H9 (cell line): ENCODE measurements at regions not wholly inside any gene's neighbourhood (a gene's known extent, or its start where the extent isn't known, plus 50 kb on each side); places are given as distances from the start of the nearest gene placed in this dataset.

Experiments used
- DNase-seq: peaks from one replicate; pipeline ENCODE4 v3.0.0-alpha.2; 2017
- H2AFZ ChIP-seq: one replicate; pipeline ENCODE4 v1.6.1; 2013; ENCODE audit warnings: mild to moderate bottlenecking, low read length, control low read depth, moderate library complexity
- H2AK5ac ChIP-seq: 2 replicates; pipeline ENCODE4 v1.6.1; 2013; ENCODE audit warnings: low read length, control low read depth, mixed read lengths; ENCODE audit not compliant: insufficient read length
- H2BK120ac ChIP-seq: one replicate; pipeline ENCODE4 v1.6.1; 2013; ENCODE audit warnings: low read depth, mild to moderate bottlenecking, low read length, control low read depth, inconsistent platforms; ENCODE audit not compliant: poor library complexity, severe bottlenecking
- H2BK12ac ChIP-seq: 2 replicates; pipeline ENCODE4 v1.6.1; 2013; ENCODE audit warnings: low read length, control low read depth, mixed read lengths, low read depth; ENCODE audit not compliant: insufficient read length
- H2BK15ac ChIP-seq: 2 replicates; pipeline ENCODE4 v1.6.1; 2013; ENCODE audit warnings: low read depth, low read length, control low read depth
- H2BK20ac ChIP-seq: one replicate; pipeline ENCODE4 v1.6.1; 2013; ENCODE audit warnings: low read depth, mild to moderate bottlenecking, low read length, control low read depth, inconsistent platforms; ENCODE audit not compliant: poor library complexity, severe bottlenecking
- H2BK5ac ChIP-seq: 2 replicates; pipeline ENCODE4 v1.6.1; 2013; ENCODE audit warnings: low read length, control low read depth, mixed read lengths; ENCODE audit not compliant: insufficient read length
- H3K14ac ChIP-seq: 2 replicates; pipeline ENCODE4 v1.6.1; 2013; ENCODE audit warnings: low read length, control low read depth; ENCODE audit not compliant: insufficient read depth
- H3K18ac ChIP-seq: 2 replicates; pipeline ENCODE4 v1.6.1; 2013; ENCODE audit warnings: low read depth, mild to moderate bottlenecking, mixed read lengths, low read length, control low read depth; ENCODE audit not compliant: insufficient read length
- H3K23ac ChIP-seq: 2 replicates; pipeline ENCODE4 v1.6.1; 2013; ENCODE audit warnings: low read length, control low read depth, mixed read lengths, low read depth; ENCODE audit not compliant: insufficient read length
- H3K23me2 ChIP-seq: 2 replicates; pipeline ENCODE4 v1.6.1; 2013; ENCODE audit warnings: low read depth, mild to moderate bottlenecking, mixed read lengths, low read length, control low read depth; ENCODE audit not compliant: insufficient read length, poor library complexity, severe bottlenecking
- H3K27ac ChIP-seq: 2 replicates; pipeline ENCODE4 v1.5.1; 2013; ENCODE audit warnings: low read length, control low read depth, mixed read lengths, low read depth; ENCODE audit not compliant: insufficient read length
- H3K27me3 ChIP-seq: 2 replicates; pipeline ENCODE4 v1.6.1; 2013; ENCODE audit warnings: low read length, control low read depth, inconsistent platforms; ENCODE audit not compliant: insufficient read depth
- H3K4ac ChIP-seq: 2 replicates; pipeline ENCODE4 v1.6.1; 2013; ENCODE audit warnings: low read depth, mild to moderate bottlenecking, control low read depth, inconsistent platforms, low read length, moderate library complexity
- H3K4me1 ChIP-seq: 2 replicates; pipeline ENCODE4 v1.6.1; 2013; ENCODE audit warnings: low read length, control low read depth, inconsistent platforms; ENCODE audit not compliant: insufficient read depth
- H3K4me2 ChIP-seq: 2 replicates; pipeline ENCODE4 v1.6.1; 2013; ENCODE audit warnings: low read length, control low read depth, mixed read lengths; ENCODE audit not compliant: insufficient read length, insufficient read depth
- H3K56ac ChIP-seq: 2 replicates; pipeline ENCODE4 v1.6.1; 2013; ENCODE audit warnings: low read depth, mild to moderate bottlenecking, mixed read lengths, low read length, control low read depth; ENCODE audit not compliant: insufficient read length
- H3K79me1 ChIP-seq: 2 replicates; pipeline ENCODE4 v1.6.1; 2013; ENCODE audit warnings: low read depth, mild to moderate bottlenecking, moderate library complexity, low read length, control low read depth, inconsistent platforms; ENCODE audit not compliant: insufficient read depth, poor library complexity, severe bottlenecking
- H3K79me2 ChIP-seq: 2 replicates; pipeline ENCODE4 v1.6.1; 2013; ENCODE audit warnings: low read length, control low read depth, inconsistent platforms; ENCODE audit not compliant: insufficient read depth
- H3K9ac ChIP-seq: 2 replicates; pipeline ENCODE4 v1.6.1; 2013; ENCODE audit warnings: low read length, control low read depth, mixed read lengths; ENCODE audit not compliant: insufficient read length; ENCODE audit errors: extremely low read depth
- H3K9me3 ChIP-seq: one replicate; pipeline ENCODE4 v1.6.1; 2013; ENCODE audit warnings: low read depth, low read length, inconsistent platforms; ENCODE audit not compliant: control insufficient read depth
- H3T11ph ChIP-seq: one replicate; pipeline ENCODE4 v1.6.1; 2013; ENCODE audit warnings: mild to moderate bottlenecking, low read length, control low read depth, inconsistent platforms
- H4K20me1 ChIP-seq: one replicate; pipeline ENCODE4 v1.6.1; 2013; ENCODE audit not compliant: control insufficient read depth, insufficient read length, insufficient read depth
- H4K5ac ChIP-seq: 2 replicates; pipeline ENCODE4 v1.6.1; 2013; ENCODE audit warnings: low read depth, mild to moderate bottlenecking, mixed read lengths, low read length, control low read depth; ENCODE audit not compliant: insufficient read length
- H4K8ac ChIP-seq: replicated peaks from 2 replicates; pipeline ENCODE4 v1.6.1; 2013; ENCODE audit warnings: low read length, control low read depth, mixed read lengths, low read depth; ENCODE audit not compliant: insufficient read length
- H4K91ac ChIP-seq: 2 replicates; pipeline ENCODE4 v1.6.1; 2013; ENCODE audit warnings: low read depth, mild to moderate bottlenecking, moderate library complexity, mixed read lengths, low read length, control low read depth; ENCODE audit not compliant: insufficient read length
- H3K27ac Mint-ChIP-seq, 3 experiments: 2 replicates in 2 of 3; 3 replicates in 1 of 3; pipeline ENCODE4 v1.8.0; 2020 to 2021; ENCODE audit warnings: mixed read lengths in 3 of 3, mild to moderate bottlenecking in 1 of 3, moderate library complexity in 1 of 3
- H3K27me3 Mint-ChIP-seq: 2 replicates; pipeline ENCODE4 v1.8.0; 2021; ENCODE audit warnings: low read depth, mild to moderate bottlenecking, moderate library complexity, mixed read lengths
- H3K36me3 Mint-ChIP-seq, 3 experiments: 2 replicates in 2 of 3; 3 replicates in 1 of 3; pipeline ENCODE4 v1.8.0; 2020 to 2021; ENCODE audit warnings: low read depth in 3 of 3, mixed read lengths in 3 of 3; ENCODE audit not compliant: insufficient read depth in 1 of 3
- H3K4me1 Mint-ChIP-seq, 2 experiments: 2 replicates each; pipeline ENCODE4 v1.8.0; 2020; ENCODE audit warnings: mixed read lengths in 2 of 2
- H3K4me3 Mint-ChIP-seq, 2 experiments: 2 replicates in 1 of 2; 3 replicates in 1 of 2; pipeline ENCODE4 v1.8.0; 2020 to 2021; ENCODE audit warnings: mild to moderate bottlenecking in 2 of 2, mixed read lengths in 2 of 2, moderate library complexity in 1 of 2
- H3K9me3 Mint-ChIP-seq, 2 experiments: 2 replicates in 1 of 2; 3 replicates in 1 of 2; pipeline ENCODE4 v1.8.0; 2020; ENCODE audit warnings: mild to moderate bottlenecking in 2 of 2, mixed read lengths in 2 of 2, moderate library complexity in 1 of 2
- WGBS: extraction: QIAGEN DNeasy Blood & Tissue Kit; methylation state at CpG from one replicate; pipeline ENCODE4 v1.1.7; 2013; ENCODE audit warnings: missing lambda C conversion rate, low lambda C conversion rate, mixed read lengths; ENCODE audit not compliant: insufficient read length; ENCODE audit errors: extremely low coverage; 5-methylcytosine and 5-hydroxymethylcytosine counted together
- TF ChIP-seq, protein P1 (sequence below): fragments of 200-600 bp; sonication (generic); conservative IDR thresholded peaks from 3 replicates; pipeline ENCODE4 v1.8.0; 2021; ENCODE audit warnings: antibody characterized with exemption, mild to moderate bottlenecking

GRCh38 chr2:21740484-21740883, 616.7 kb downstream of the TDRD15 start:
- TF ChIP-seq, protein P1, sequence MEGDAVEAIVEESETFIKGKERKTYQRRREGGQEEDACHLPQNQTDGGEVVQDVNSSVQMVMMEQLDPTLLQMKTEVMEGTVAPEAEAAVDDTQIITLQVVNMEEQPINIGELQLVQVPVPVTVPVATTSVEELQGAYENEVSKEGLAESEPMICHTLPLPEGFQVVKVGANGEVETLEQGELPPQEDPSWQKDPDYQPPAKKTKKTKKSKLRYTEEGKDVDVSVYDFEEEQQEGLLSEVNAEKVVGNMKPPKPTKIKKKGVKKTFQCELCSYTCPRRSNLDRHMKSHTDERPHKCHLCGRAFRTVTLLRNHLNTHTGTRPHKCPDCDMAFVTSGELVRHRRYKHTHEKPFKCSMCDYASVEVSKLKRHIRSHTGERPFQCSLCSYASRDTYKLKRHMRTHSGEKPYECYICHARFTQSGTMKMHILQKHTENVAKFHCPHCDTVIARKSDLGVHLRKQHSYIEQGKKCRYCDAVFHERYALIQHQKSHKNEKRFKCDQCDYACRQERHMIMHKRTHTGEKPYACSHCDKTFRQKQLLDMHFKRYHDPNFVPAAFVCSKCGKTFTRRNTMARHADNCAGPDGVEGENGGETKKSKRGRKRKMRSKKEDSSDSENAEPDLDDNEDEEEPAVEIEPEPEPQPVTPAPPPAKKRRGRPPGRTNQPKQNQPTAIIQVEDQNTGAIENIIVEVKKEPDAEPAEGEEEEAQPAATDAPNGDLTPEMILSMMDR = no peak
- no peaks in the 10 kb centered on the region for H3K27me3 Mint-ChIP-seq
- Histone ChIP-seq H2BK12ac (no peak overlapping the region), H2AFZ (no peak overlapping the region), H3K23ac (no peak overlapping the region), H3K23me2 (no peaks in the 10 kb centered on the region), H3K18ac (no peak overlapping the region), H3T11ph (no peak overlapping the region), H3K9me3 (no peaks in the 10 kb centered on the region), H2BK120ac (no peak overlapping the region), H3K14ac (no peak overlapping the region), H2BK20ac (no peak overlapping the region), H2BK15ac (no peak overlapping the region), H3K4ac (no peak overlapping the region), H2AK5ac (no peak overlapping the region), H4K20me1 (no peaks in the 10 kb centered on the region), H3K4me1 (no peaks in the 10 kb centered on the region), H3K27me3 (no peaks in the 10 kb centered on the region), H3K9ac (no peak overlapping the region), H4K5ac (no peak overlapping the region), H3K56ac (no peak overlapping the region), H3K4me2 (no peak overlapping the region), H3K79me1 (no peaks in the 10 kb centered on the region), H4K8ac (no peak overlapping the region), H3K27ac (no peak overlapping the region), H2BK5ac (no peak overlapping the region), H4K91ac (no peak overlapping the region), H3K79me2 (no peaks in the 10 kb centered on the region)
- no peaks in the 10 kb centered on the region for H3K4me1 Mint-ChIP-seq
- WGBS = no CpG with 5 or more reads among the region's 2 CpGs
- H3K36me3 Mint-ChIP-seq = no peaks in the 10 kb centered on the region
- H3K9me3 Mint-ChIP-seq = peaks cover 0 to under 1% of the 10 kb centered on the region in 2 experiments; a peak in 1 of 5 replicates
- DNase-seq = no peak
- no peak overlapping the region for H3K4me3 Mint-ChIP-seq
- H3K27ac Mint-ChIP-seq = no peak overlapping the region
